Fibroblast of lung (primary cell): ENCODE measurements at regions not wholly inside any gene's neighbourhood (a gene's known extent, or its start where the extent isn't known, plus 50 kb on each side); places are given as distances from the start of the nearest gene placed in this dataset.

Experiments
- EZH2 ChIP-seq: IDR thresholded peaks from 2 replicates; pipeline ENCODE4 v1.5.1; 2012; ENCODE audit warnings: low read length, control low read depth, mild to moderate bottlenecking; ENCODE audit errors: missing control alignments
- TF ChIP-seq, protein P1 (sequence below), 2 donors: IDR thresholded peaks in 1 of 2; conservative IDR thresholded peaks in 1 of 2; 1 replicate in 1 of 2; 2 replicates in 1 of 2; pipeline ENCODE4 v1.5.1; 2011 to 2012; ENCODE audit warnings: low read length in 2 of 2, control low read depth in 1 of 2, inconsistent platforms in 1 of 2, low read depth in 1 of 2, mild to moderate bottlenecking in 1 of 2

DNA sequence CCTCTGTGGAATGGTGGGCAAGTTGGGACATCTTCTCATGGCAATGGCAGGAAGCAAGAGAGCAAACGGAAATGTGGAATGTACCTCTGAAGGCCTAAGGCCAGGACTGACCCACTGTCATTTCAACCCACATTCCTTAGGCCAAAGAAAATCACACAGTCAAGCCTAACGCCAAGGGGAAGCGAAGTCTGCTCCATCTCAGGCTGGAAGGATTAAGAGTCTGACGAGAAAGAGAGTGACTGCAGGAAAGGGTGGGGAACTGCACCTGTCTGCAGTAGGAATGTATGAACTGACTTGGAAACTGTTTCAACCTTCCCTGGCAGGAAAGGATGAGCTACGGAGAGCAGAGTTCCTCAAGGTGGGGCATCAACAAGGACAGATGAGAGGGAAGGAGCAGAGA lies 90.2 kb upstream of the TAS2R1 start:
- TF ChIP-seq, protein P1, sequence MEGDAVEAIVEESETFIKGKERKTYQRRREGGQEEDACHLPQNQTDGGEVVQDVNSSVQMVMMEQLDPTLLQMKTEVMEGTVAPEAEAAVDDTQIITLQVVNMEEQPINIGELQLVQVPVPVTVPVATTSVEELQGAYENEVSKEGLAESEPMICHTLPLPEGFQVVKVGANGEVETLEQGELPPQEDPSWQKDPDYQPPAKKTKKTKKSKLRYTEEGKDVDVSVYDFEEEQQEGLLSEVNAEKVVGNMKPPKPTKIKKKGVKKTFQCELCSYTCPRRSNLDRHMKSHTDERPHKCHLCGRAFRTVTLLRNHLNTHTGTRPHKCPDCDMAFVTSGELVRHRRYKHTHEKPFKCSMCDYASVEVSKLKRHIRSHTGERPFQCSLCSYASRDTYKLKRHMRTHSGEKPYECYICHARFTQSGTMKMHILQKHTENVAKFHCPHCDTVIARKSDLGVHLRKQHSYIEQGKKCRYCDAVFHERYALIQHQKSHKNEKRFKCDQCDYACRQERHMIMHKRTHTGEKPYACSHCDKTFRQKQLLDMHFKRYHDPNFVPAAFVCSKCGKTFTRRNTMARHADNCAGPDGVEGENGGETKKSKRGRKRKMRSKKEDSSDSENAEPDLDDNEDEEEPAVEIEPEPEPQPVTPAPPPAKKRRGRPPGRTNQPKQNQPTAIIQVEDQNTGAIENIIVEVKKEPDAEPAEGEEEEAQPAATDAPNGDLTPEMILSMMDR (conservative IDR thresholded peaks at IDR 0.05 in 1 of 2, IDR thresholded peaks at IDR 0.05 in 1 of 2; ENCODE audit: low read depth in 1 of 2, low read length in 2 of 2), result no peak
- no peak for TF ChIP-seq EZH2
